ENCODE measurements at regions not wholly inside any gene's neighbourhood (a gene's known extent, or its start where the extent isn't known, plus 50 kb on each side); places are given as distances from the start of the nearest gene placed in this dataset.

GRCh38 chrX:73987166-73987565 is 134.7 kb upstream of the XIST start:
- TF ChIP-seq FOXP2 (optimal IDR thresholded peaks at IDR 0.05; ENCODE audit: borderline replicate concordance, extremely low read depth, extremely low read length, insufficient read depth) (no peak), REST (IDR thresholded peaks at IDR 0.05; ENCODE audit: insufficient read depth in 1 of 2, low read depth in 2 of 2, low read length in 2 of 2) (no peak), SIN3A (IDR thresholded peaks at IDR 0.05; ENCODE audit: borderline replicate concordance, insufficient read depth, low read length) (no peak), POLR2AphosphoS5 (IDR thresholded peaks at IDR 0.05; ENCODE audit: low read depth, low read length) (no peak)

GRCh38 chrX:73979551-73980131 is 127.1 kb upstream of the XIST start:
- TF ChIP-seq TAF1 (IDR thresholded peaks at IDR 0.05; ENCODE audit: borderline replicate concordance, insufficient read depth, low read length) (no peak), REST (IDR thresholded peaks at IDR 0.05; ENCODE audit: insufficient read depth in 1 of 2, low read depth in 2 of 2, low read length in 2 of 2) (no peak), POLR2AphosphoS5 (IDR thresholded peaks at IDR 0.05; ENCODE audit: low read depth, low read length) (no peak), SIN3A (IDR thresholded peaks at IDR 0.05; ENCODE audit: borderline replicate concordance, insufficient read depth, low read length) (no peak), FOXP2 (optimal IDR thresholded peaks at IDR 0.05; ENCODE audit: borderline replicate concordance, extremely low read depth, extremely low read length, insufficient read depth) (no peak)

GRCh38 chrX:73977542-73978169 is 125.1 kb upstream of the XIST start:
- TF ChIP-seq POLR2AphosphoS5 (IDR thresholded peaks at IDR 0.05; ENCODE audit: low read depth, low read length) (no peak), FOXP2 (optimal IDR thresholded peaks at IDR 0.05; ENCODE audit: borderline replicate concordance, extremely low read depth, extremely low read length, insufficient read depth) (no peak), SIN3A (IDR thresholded peaks at IDR 0.05; ENCODE audit: borderline replicate concordance, insufficient read depth, low read length) (no peak), TAF1 (IDR thresholded peaks at IDR 0.05; ENCODE audit: borderline replicate concordance, insufficient read depth, low read length) (no peak), REST (IDR thresholded peaks at IDR 0.05; ENCODE audit: insufficient read depth in 1 of 2, low read depth in 2 of 2, low read length in 2 of 2) (no peak)

GRCh38 chrX:73965833-73966232 is 113.3 kb upstream of the XIST start:
- TF ChIP-seq TAF1 (IDR thresholded peaks at IDR 0.05; ENCODE audit: borderline replicate concordance, insufficient read depth, low read length): no peak
- no peak for TF ChIP-seq POLR2AphosphoS5 (IDR thresholded peaks at IDR 0.05; ENCODE audit: low read depth, low read length)
- no peak for TF ChIP-seq REST (IDR thresholded peaks at IDR 0.05; ENCODE audit: insufficient read depth in 1 of 2, low read depth in 2 of 2, low read length in 2 of 2)

GRCh38 chrX:73964579-73964978 is 112.1 kb upstream of the XIST start:
- TF ChIP-seq TAF1 (IDR thresholded peaks at IDR 0.05; ENCODE audit: borderline replicate concordance, insufficient read depth, low read length) (no peak), FOXP2 (optimal IDR thresholded peaks at IDR 0.05; ENCODE audit: borderline replicate concordance, extremely low read depth, extremely low read length, insufficient read depth) (no peak), POLR2AphosphoS5 (IDR thresholded peaks at IDR 0.05; ENCODE audit: low read depth, low read length) (no peak), SIN3A (IDR thresholded peaks at IDR 0.05; ENCODE audit: borderline replicate concordance, insufficient read depth, low read length) (no peak), REST (IDR thresholded peaks at IDR 0.05; ENCODE audit: insufficient read depth in 1 of 2, low read depth in 2 of 2, low read length in 2 of 2) (no peak)
